Progenitor cell of endocrine pancreas (in vitro differentiated cells): ENCODE measurements at regions not wholly inside any gene's neighbourhood (a gene's known extent, or its start where the extent isn't known, plus 50 kb on each side); places are given as distances from the start of the nearest gene placed in this dataset.

ENCODE experiments used
- DNase-seq: peaks from one replicate; pipeline ENCODE4 v3.0.0; 2021; ENCODE audit warnings: low spot score; ENCODE audit not compliant: unreplicated experiment
- H3K27ac Mint-ChIP-seq: 2 replicates; pipeline ENCODE4 v1.8.0; 2021; ENCODE audit warnings: mild to moderate bottlenecking, moderate library complexity, mixed read lengths
- H3K27me3 Mint-ChIP-seq: 2 replicates; pipeline ENCODE4 v1.8.0; 2021; ENCODE audit warnings: mixed read lengths
- H3K36me3 Mint-ChIP-seq: 2 replicates; pipeline ENCODE4 v1.8.0; 2022; ENCODE audit warnings: mixed read lengths; ENCODE audit not compliant: insufficient read depth
- H3K4me1 Mint-ChIP-seq: 2 replicates; pipeline ENCODE4 v1.8.0; 2021; ENCODE audit warnings: low read depth, mixed read lengths
- H3K4me3 Mint-ChIP-seq: 2 replicates; pipeline ENCODE4 v1.8.0; 2021; ENCODE audit warnings: low read depth, mild to moderate bottlenecking, moderate library complexity, mixed read lengths
- H3K9me3 Mint-ChIP-seq: 2 replicates; pipeline ENCODE4 v1.8.0; 2021; ENCODE audit warnings: low read depth, mixed read lengths
- TF ChIP-seq, protein P1 (sequence below): fragments of 200-600 bp; sonication (generic); IDR thresholded peaks from one replicate; pipeline ENCODE4 v1.5.0; 2021; ENCODE audit warnings: antibody characterized with exemption, mild to moderate bottlenecking; ENCODE audit not compliant: unreplicated experiment

DNA sequence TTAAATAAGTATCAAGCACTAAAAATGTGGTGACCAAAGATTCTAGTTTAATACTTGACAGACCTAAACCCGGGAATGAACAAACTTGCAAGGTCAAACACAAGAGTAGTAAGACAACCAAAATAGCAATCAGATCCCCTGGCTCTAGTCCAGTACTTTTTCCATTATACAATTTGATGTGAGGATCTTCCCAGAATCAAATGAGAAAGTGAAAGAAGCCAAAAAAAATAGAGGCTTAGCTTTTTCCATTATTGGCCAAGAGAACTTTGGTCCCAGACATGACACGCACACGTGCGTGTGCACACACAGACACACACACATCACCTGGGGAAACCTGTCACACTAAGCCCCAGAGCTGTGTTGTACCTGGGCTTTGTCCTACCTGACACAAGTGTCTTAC is 300.6 kb upstream of the CDH5 start:
- Mint-ChIP-seq H3K9me3 (no peaks in the 10 kb centered on the region), H3K27me3 (peaks cover 21% of the 10 kb centered on the region), H3K36me3 (no peaks in the 10 kb centered on the region), H3K4me1 (no peaks in the 10 kb centered on the region), H3K4me3 (no peak overlapping the region), H3K27ac (no peak overlapping the region)
- DNase-seq: no peak
- TF ChIP-seq, protein P1, sequence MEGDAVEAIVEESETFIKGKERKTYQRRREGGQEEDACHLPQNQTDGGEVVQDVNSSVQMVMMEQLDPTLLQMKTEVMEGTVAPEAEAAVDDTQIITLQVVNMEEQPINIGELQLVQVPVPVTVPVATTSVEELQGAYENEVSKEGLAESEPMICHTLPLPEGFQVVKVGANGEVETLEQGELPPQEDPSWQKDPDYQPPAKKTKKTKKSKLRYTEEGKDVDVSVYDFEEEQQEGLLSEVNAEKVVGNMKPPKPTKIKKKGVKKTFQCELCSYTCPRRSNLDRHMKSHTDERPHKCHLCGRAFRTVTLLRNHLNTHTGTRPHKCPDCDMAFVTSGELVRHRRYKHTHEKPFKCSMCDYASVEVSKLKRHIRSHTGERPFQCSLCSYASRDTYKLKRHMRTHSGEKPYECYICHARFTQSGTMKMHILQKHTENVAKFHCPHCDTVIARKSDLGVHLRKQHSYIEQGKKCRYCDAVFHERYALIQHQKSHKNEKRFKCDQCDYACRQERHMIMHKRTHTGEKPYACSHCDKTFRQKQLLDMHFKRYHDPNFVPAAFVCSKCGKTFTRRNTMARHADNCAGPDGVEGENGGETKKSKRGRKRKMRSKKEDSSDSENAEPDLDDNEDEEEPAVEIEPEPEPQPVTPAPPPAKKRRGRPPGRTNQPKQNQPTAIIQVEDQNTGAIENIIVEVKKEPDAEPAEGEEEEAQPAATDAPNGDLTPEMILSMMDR: no peak

DNA sequence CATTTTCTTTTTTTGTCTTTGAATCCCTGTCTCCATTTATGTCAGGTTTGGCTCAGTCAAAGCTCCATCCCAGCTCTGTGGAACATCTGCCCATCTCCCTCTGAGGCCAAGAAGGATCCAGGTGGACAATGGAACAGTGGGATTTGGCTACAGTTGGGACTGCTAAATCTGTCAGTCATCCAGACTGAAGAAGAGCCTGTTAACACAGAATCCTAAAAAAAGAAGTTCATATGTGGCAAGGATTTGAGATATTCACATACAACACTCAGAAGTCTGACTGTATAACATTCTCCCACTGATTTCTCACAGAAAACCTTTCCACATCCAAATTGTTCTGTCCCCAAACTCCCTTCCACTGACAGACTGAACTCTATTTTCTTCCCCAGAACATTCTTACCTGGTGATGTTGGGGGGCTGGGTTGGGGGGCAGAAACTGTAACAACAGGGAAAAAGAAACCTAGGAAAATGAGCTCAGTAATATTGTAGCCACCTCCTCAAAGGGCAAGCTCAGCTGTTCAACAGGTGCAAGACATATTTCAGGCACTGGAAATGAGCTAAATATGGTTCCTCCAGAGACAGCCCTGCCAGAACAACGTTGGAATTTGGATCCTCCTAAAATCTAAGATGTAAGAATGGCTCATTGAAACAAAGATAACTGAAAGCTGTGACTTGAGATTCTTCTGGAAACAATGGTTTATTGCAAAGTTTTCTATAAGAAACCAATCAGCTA is 301.5 kb upstream of the CDH5 start:
- H3K4me1 Mint-ChIP-seq: no peaks in the 10 kb centered on the region
- DNase-seq: no peak
- TF ChIP-seq, protein P1: no peak
- H3K4me3 Mint-ChIP-seq: no peak overlapping the region
- no peak overlapping the region for H3K27ac Mint-ChIP-seq
- peaks cover 24% of the 10 kb centered on the region for H3K27me3 Mint-ChIP-seq
- no peaks in the 10 kb centered on the region for H3K9me3 Mint-ChIP-seq
- no peaks in the 10 kb centered on the region for H3K36me3 Mint-ChIP-seq

GRCh38 chr16:66058832-66059231 is 307.7 kb upstream of the CDH5 start:
- H3K9me3 Mint-ChIP-seq: no peaks in the 10 kb centered on the region
- no peak for DNase-seq
- no peak overlapping the region for H3K4me3 Mint-ChIP-seq
- TF ChIP-seq, protein P1: no peak
- no peak overlapping the region for H3K27ac Mint-ChIP-seq
- H3K27me3 Mint-ChIP-seq: peaks cover 18% of the 10 kb centered on the region
- H3K4me1 Mint-ChIP-seq: no peaks in the 10 kb centered on the region
- no peaks in the 10 kb centered on the region for H3K36me3 Mint-ChIP-seq

DNA sequence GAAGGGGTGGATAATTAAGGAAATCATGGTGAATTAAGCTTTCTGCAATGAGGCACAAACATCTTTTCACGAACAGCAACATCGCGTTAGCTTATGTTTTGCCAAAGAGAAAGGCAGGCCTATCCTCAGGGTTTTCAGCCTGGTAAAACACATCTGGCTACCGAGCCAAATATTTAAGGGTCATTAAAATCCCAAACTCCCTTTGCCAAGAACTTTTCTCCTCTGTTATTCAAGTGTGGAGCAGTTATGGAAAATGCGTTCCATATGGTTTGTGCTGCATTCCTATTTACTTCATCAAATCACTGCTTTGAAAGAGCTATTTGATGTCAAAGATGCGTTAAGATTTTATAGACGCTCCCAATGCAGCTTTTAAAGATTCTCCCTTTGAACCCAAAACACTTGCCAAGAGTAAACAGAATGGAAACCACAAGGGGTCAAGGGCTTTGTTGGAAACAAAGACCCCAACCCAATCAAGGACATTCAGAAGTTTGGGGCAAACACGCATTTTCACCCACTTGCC is 308.3 kb upstream of the CDH5 start:
- no peaks in the 10 kb centered on the region for H3K36me3 Mint-ChIP-seq
- H3K9me3 Mint-ChIP-seq: no peaks in the 10 kb centered on the region
- H3K4me3 Mint-ChIP-seq: no peak overlapping the region

GRCh38 chr16:66057057-66057456 is 309.4 kb upstream of the CDH5 start:
- Mint-ChIP-seq H3K4me3 (no peak overlapping the region), H3K36me3 (no peaks in the 10 kb centered on the region), H3K27me3 (peaks cover 18% of the 10 kb centered on the region), H3K27ac (no peak overlapping the region), H3K9me3 (no peaks in the 10 kb centered on the region), H3K4me1 (no peaks in the 10 kb centered on the region)
- TF ChIP-seq, protein P1: no peak
- no peak for DNase-seq

More for the DNA sequence above, 308.3 kb upstream of the CDH5 start:
- DNase-seq: no peak
- Mint-ChIP-seq H3K4me1 (no peaks in the 10 kb centered on the region), H3K27ac (no peak overlapping the region), H3K27me3 (peaks cover 18% of the 10 kb centered on the region)
- TF ChIP-seq, protein P1: no peak
